ENCODE measurements at regions not wholly inside any gene's neighbourhood (a gene's known extent, or its start where the extent isn't known, plus 50 kb on each side); places are given as distances from the start of the nearest gene placed in this dataset.

DNA sequence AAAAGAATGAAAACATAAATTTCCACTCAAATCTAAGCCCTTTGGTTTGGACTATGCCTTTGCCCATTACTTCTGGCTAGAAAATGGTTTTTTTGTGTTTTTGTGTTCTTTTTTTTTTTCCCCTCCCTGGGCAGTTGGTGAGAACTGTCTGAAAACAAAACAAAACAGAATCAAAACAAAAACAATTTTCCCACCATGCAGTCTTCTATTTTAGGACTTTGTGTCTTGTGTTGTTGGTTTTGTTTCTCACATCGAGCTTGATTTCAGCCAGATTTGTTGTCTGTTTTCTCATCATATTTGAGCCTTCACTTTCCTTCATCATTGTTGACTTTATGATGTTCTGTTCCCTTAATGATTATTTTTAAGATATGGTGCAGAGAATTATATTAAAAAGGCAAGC is 206.3 kb downstream of the MACC1 start:
- Mint-ChIP-seq H3K4me1 (ENCODE audit: low read depth) (no peaks in the 10 kb centered on the region), H3K9me3 (no peaks in the 10 kb centered on the region), H3K27ac (no peak overlapping the region)

DNA sequence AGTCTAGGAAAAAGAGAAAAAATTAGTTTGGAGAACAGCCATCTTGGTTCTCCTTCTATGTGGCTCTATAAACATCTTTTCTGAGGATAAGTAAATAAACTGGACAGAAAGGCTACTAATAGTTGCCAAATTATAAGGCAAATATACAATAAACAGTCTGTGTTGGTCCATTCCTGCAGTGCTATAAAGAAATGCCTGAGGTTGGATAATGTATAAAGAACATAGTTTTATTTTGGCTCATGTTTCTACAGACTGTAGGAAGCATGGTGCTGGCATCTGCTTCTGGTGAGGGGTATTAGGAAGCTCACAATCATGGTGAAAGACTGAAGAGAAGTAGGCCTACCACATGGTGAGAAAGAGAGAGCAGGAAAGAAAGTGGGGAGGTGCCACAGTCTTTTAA is 209.7 kb downstream of the MACC1 start:
- H3K36me3 Mint-ChIP-seq (ENCODE audit: low read depth), result no peaks in the 10 kb centered on the region
- H3K27me3 Mint-ChIP-seq (ENCODE audit: low read depth), result no peaks in the 10 kb centered on the region
- H3K4me3 Mint-ChIP-seq (ENCODE audit: low read depth), result no peak overlapping the region
- DNase-seq (ENCODE audit: low spot score), result no peak
- H3K4me1 Mint-ChIP-seq (ENCODE audit: low read depth), result no peaks in the 10 kb centered on the region
- H3K9me3 Mint-ChIP-seq, result no peaks in the 10 kb centered on the region
- no peak overlapping the region for H3K27ac Mint-ChIP-seq
- intact Hi-C loops (cut with micrococcal nuclease), result no loop called here

More for the DNA sequence above, 206.3 kb downstream of the MACC1 start:
- intact Hi-C loops (cut with micrococcal nuclease), result no loop called here
- DNase-seq (ENCODE audit: low spot score), result no peak
- no peak overlapping the region for H3K4me3 Mint-ChIP-seq (ENCODE audit: low read depth)
- H3K36me3 Mint-ChIP-seq (ENCODE audit: low read depth), result no peaks in the 10 kb centered on the region
- H3K27me3 Mint-ChIP-seq (ENCODE audit: low read depth), result no peaks in the 10 kb centered on the region

DNA sequence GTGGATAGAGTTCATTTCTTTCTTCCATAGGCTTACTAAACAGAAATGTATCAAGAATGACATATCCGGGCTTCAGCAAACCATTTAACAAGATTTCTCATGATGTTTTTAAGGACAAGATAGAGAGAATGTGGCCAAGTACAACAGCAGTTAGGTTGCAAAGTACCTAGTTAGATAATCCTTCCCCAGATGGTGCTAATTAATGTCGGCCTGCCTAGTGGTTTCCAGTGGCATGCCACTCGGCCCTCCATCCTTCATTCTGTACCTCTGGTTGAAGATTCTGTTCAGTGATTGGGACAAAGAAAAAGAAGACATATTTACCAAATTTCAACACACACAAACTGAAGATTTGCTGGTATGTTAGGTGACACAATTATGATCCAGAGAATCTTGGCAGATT is 212.1 kb downstream of the MACC1 start:
- intact Hi-C loops (cut with micrococcal nuclease), result no loop called here
- no peak overlapping the region for H3K27ac Mint-ChIP-seq
- H3K36me3 Mint-ChIP-seq (ENCODE audit: low read depth), result no peaks in the 10 kb centered on the region
- DNase-seq (ENCODE audit: low spot score), result no peak
- no peak overlapping the region for H3K4me3 Mint-ChIP-seq (ENCODE audit: low read depth)
- H3K9me3 Mint-ChIP-seq, result no peaks in the 10 kb centered on the region
- H3K27me3 Mint-ChIP-seq (ENCODE audit: low read depth), result no peaks in the 10 kb centered on the region
- H3K4me1 Mint-ChIP-seq (ENCODE audit: low read depth), result no peaks in the 10 kb centered on the region

DNA sequence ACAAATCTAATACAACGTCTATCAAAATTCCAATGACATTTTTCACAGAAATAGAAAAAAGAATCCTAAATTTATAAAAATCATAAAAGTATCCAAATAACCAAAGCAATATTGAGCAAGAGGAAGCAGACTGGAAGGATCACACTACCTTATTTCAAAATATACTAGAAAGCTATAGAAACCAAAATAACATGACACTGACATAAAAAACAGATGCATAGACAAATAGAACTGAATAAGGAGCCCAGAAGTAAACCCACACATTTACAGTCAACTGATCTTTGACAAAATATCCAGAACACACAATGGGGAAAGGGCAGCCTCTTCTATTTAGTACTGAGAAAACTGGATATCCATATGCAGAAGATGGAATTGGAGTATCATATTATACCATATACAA is 217.5 kb downstream of the MACC1 start:
- Mint-ChIP-seq H3K4me3 (ENCODE audit: low read depth) (no peak overlapping the region), H3K4me1 (ENCODE audit: low read depth) (no peaks in the 10 kb centered on the region), H3K36me3 (ENCODE audit: low read depth) (no peaks in the 10 kb centered on the region), H3K9me3 (no peaks in the 10 kb centered on the region), H3K27ac (no peak overlapping the region), H3K27me3 (ENCODE audit: low read depth) (no peaks in the 10 kb centered on the region)
- intact Hi-C loops (cut with micrococcal nuclease), result no loop called here
- no peak for DNase-seq (ENCODE audit: low spot score)

DNA sequence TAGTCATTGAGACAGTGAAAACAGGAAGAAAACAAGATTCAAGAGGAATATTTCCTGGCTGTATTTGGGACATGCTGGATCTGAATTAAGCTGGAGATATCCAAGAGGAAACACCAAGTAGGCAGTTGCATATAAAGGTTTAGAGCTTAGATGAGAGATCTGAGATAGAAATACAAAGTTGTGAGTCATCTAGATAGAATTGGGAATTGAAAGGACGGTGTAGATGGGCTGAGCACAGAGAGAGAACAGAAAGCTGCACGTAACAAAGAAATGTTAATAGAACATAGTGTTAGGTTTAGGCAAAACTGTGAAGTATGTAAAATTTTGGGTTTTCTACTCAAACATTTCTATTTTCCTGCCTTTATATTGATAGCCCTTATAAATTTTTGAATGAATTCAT is 218.5 kb upstream of the TMEM196 start:
- Mint-ChIP-seq H3K27me3 (ENCODE audit: low read depth) (no peaks in the 10 kb centered on the region), H3K9me3 (no peaks in the 10 kb centered on the region), H3K36me3 (ENCODE audit: low read depth) (no peaks in the 10 kb centered on the region), H3K27ac (no peak overlapping the region), H3K4me3 (ENCODE audit: low read depth) (no peak overlapping the region), H3K4me1 (ENCODE audit: low read depth) (no peaks in the 10 kb centered on the region)
- no peak for DNase-seq (ENCODE audit: low spot score)
- intact Hi-C loops (cut with micrococcal nuclease), result no loop called here

DNA sequence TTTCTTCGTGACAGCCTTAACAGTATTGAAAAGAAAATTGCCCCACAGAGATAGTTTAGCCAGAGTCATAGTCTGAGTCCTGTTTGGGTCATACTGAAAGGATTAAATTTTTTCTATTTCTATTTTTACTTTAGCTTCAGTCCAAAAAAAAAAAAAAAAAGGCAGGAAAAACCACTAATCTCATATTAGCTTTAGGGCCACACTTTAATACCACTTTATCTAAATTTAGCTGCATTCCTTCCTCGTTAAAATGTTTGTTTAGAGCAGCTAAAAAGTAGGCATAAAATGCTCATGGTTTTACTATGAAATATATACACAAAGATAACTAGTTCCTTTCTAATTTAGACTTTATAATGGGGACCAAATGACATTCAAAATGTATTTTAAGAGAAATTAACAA is 216.5 kb upstream of the TMEM196 start:
- H3K4me3 Mint-ChIP-seq (ENCODE audit: low read depth), result no peak overlapping the region
- no peak overlapping the region for H3K27ac Mint-ChIP-seq
- intact Hi-C loops (cut with micrococcal nuclease), result no loop called here
- no peaks in the 10 kb centered on the region for H3K9me3 Mint-ChIP-seq
- no peaks in the 10 kb centered on the region for H3K36me3 Mint-ChIP-seq (ENCODE audit: low read depth)
- H3K4me1 Mint-ChIP-seq (ENCODE audit: low read depth), result no peaks in the 10 kb centered on the region
- DNase-seq (ENCODE audit: low spot score), result no peak
- no peaks in the 10 kb centered on the region for H3K27me3 Mint-ChIP-seq (ENCODE audit: low read depth)

DNA sequence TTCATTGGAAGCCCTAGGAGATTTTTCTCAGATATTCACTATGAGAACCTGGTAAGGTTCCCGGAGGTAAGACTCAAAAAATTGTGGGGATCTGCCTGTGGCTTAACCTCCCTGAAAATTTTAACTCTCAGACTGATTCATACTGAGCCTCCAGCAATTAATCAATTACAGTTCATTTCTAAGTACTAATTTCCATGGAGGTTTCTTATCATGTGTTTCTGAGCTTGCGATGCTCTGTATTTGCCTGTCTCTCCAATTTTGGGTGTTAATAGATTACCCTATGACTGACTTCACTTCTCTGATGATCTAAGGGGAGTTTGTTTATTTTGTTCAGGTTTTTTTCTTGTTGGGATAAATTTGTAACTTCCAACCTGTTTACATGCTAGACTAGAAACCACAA is 215.4 kb upstream of the TMEM196 start:
- no peaks in the 10 kb centered on the region for H3K4me1 Mint-ChIP-seq (ENCODE audit: low read depth)
- H3K4me3 Mint-ChIP-seq (ENCODE audit: low read depth), result no peak overlapping the region
- no peaks in the 10 kb centered on the region for H3K36me3 Mint-ChIP-seq (ENCODE audit: low read depth)
- no peak overlapping the region for H3K27ac Mint-ChIP-seq
- no peaks in the 10 kb centered on the region for H3K27me3 Mint-ChIP-seq (ENCODE audit: low read depth)
- H3K9me3 Mint-ChIP-seq, result no peaks in the 10 kb centered on the region
- intact Hi-C loops (cut with micrococcal nuclease), result no loop called here
- DNase-seq (ENCODE audit: low spot score), result no peak

DNA sequence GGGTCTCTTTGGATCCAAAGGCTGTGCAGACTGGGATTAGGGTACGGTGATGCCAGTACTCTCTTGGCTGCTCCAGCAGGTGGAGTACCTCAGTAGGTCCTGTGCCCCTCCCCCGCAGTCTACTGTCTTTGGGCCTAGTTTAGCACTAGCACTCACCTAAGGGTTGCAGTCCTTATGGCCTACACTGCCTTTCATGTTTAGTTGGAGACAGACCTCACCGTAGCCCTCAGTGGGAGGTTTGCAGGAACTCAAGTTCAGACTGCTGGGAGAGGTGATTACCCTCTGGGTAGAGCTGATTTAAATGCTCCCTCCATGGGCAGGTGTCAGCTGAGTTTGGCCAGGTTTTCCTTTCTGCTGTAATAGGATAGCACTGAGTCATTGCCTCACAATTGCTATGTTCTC is 210.8 kb upstream of the TMEM196 start:
- no peak for DNase-seq (ENCODE audit: low spot score)
- Mint-ChIP-seq H3K27ac (no peak overlapping the region), H3K4me3 (ENCODE audit: low read depth) (no peak overlapping the region), H3K36me3 (ENCODE audit: low read depth) (no peaks in the 10 kb centered on the region), H3K9me3 (no peaks in the 10 kb centered on the region), H3K27me3 (ENCODE audit: low read depth) (no peaks in the 10 kb centered on the region), H3K4me1 (ENCODE audit: low read depth) (no peaks in the 10 kb centered on the region)
- intact Hi-C loops (cut with micrococcal nuclease), result no loop called here

DNA sequence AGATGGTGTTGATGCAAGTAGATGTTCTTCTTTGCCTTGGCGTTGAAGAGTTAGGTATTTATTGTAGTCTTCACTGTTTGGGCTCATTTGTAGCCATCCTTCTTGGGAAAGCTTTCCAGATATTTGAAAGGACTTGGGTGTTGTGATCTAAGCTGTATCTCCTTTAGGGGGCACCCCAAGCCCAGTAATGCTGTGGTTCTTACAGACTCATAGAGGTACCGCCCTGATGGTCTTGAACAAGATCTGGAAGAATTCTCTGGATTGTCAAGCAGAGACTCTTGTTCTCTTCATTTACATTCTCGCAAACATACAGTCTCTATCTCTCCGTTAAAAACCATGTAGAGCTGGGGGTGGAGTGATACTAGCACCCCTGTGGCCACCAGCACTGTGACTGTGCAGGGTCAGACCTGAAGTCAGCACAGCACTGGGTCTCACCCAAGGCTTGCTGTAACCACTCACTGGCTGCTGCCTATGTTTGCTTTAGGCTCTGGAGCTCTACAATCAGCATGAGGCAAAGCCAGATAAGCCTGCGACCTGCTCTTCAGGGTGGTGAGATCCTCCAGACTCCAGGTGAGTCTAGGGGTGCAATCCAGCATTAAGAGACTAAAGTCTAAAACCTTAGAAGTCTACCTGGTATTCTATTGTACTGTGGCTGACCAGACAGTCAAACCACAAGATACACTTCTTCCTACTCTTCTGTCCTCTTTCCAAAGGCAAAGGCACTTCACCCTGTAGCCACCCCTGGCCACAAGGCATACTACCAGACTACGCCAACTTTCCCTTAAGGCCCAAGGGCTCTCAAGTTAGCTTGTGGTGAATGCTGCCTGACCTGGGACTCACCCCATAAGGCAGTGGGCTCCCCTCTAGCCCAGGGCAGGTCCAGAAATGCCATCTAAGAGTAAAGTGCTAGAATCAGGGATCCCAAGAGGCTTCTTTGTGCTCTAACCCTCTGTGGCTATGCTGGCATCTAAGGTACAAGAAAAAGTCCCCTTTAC is 209.7 kb upstream of the TMEM196 start:
- Mint-ChIP-seq H3K4me1 (ENCODE audit: low read depth) (no peaks in the 10 kb centered on the region), H3K4me3 (ENCODE audit: low read depth) (no peak overlapping the region), H3K27ac (no peak overlapping the region), H3K9me3 (no peaks in the 10 kb centered on the region), H3K27me3 (ENCODE audit: low read depth) (no peaks in the 10 kb centered on the region), H3K36me3 (ENCODE audit: low read depth) (no peaks in the 10 kb centered on the region)
- no peak for DNase-seq (ENCODE audit: low spot score)
- intact Hi-C loops (cut with micrococcal nuclease), result no loop called here

DNA sequence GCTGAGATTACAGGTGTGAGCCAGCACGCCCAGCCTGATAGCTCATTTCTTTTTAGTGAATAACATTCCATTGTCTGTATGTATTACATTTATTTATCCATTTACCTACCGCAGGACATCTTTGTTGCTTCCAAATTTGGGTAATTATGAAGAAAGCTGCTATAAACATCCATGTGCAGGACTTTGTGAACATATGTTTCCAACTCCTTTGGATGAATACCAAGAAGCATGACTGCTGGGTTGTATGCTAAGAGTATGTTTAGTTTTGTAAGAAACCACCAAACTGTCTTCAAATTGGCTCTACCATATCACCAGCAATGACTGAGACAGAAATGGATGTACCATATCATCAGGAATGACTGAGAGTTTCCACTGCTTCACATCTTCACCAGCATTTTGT is 200.2 kb upstream of the TMEM196 start:
- H3K36me3 Mint-ChIP-seq (ENCODE audit: low read depth), result no peaks in the 10 kb centered on the region

DNA sequence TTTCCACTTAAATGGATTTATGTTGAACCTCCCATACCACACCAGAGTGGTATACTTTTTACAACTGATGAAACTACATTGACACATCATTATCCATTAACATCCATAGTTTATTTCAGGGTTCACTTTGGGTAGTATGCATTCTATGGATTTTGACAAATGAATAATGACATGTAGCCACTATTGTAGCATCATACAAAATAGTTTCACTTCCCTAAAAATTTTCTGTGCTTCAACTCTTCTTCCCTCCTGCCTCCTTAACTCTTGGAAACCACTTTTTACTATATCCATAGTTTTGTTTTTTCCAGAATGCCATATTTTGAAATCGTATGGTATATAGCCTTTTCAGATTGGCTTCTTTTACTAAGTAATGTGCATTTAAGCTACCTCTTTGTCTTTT is 199.5 kb upstream of the TMEM196 start:
- intact Hi-C loops (cut with micrococcal nuclease), result no loop called here
- Mint-ChIP-seq H3K9me3 (no peaks in the 10 kb centered on the region), H3K4me3 (ENCODE audit: low read depth) (no peak overlapping the region), H3K27me3 (ENCODE audit: low read depth) (no peaks in the 10 kb centered on the region), H3K27ac (no peak overlapping the region), H3K4me1 (ENCODE audit: low read depth) (no peaks in the 10 kb centered on the region), H3K36me3 (ENCODE audit: low read depth) (no peaks in the 10 kb centered on the region)
- DNase-seq (ENCODE audit: low spot score), result no peak

More for the DNA sequence above, 200.2 kb upstream of the TMEM196 start:
- Mint-ChIP-seq H3K27me3 (ENCODE audit: low read depth) (no peaks in the 10 kb centered on the region), H3K9me3 (no peaks in the 10 kb centered on the region), H3K4me1 (ENCODE audit: low read depth) (no peaks in the 10 kb centered on the region), H3K27ac (no peak overlapping the region), H3K4me3 (ENCODE audit: low read depth) (no peak overlapping the region)
- no peak for DNase-seq (ENCODE audit: low spot score)
- intact Hi-C loops (cut with micrococcal nuclease), result no loop called here

DNA sequence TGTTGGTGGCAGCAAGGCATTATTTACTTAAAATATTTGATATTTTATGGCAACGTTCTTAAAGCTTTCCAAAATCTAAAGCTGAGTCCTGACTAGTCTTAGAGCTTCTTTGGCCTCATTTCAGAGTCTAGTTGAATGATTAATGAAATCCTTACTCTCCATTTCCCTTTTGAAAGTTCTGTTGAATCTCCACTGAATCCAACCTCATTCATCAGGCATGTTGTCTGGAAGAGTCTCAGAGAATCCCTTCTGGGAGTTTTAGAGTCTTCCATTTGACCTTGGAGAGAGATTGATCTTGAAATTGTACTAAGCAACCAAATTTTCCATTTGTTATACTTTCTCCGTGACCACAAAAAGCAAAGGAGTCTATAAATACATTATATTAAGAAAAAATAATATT is 198.5 kb upstream of the TMEM196 start:
- no peaks in the 10 kb centered on the region for H3K36me3 Mint-ChIP-seq (ENCODE audit: low read depth)
- intact Hi-C loops (cut with micrococcal nuclease), result no loop called here
- no peaks in the 10 kb centered on the region for H3K4me1 Mint-ChIP-seq (ENCODE audit: low read depth)
- H3K27ac Mint-ChIP-seq, result no peak overlapping the region
- no peak for DNase-seq (ENCODE audit: low spot score)
- H3K4me3 Mint-ChIP-seq (ENCODE audit: low read depth), result no peak overlapping the region
- H3K27me3 Mint-ChIP-seq (ENCODE audit: low read depth), result no peaks in the 10 kb centered on the region
- no peaks in the 10 kb centered on the region for H3K9me3 Mint-ChIP-seq

DNA sequence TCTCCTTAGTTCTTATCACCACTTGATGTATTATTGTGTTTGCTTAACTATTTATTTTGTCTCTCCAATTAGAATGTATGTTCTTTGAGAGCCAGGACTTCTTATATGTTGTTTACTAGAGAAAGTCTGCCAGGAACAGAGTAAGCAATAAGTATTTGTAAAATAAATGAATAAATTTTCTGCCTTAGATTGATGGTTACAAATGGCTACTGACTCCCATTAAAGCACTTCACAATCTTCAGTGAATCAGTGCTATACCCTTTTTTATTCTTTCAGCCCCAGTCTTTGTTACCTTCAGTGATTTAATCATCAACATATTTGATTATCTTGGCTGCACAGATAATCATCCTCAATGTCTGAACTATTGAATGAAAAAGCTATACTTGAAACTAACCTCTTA is 197.1 kb upstream of the TMEM196 start:
- no peak overlapping the region for H3K4me3 Mint-ChIP-seq (ENCODE audit: low read depth)
- DNase-seq (ENCODE audit: low spot score), result no peak
- H3K9me3 Mint-ChIP-seq, result no peaks in the 10 kb centered on the region
- no peak overlapping the region for H3K27ac Mint-ChIP-seq
- no peaks in the 10 kb centered on the region for H3K36me3 Mint-ChIP-seq (ENCODE audit: low read depth)
- no peaks in the 10 kb centered on the region for H3K27me3 Mint-ChIP-seq (ENCODE audit: low read depth)
- intact Hi-C loops (cut with micrococcal nuclease), result no loop called here
- no peaks in the 10 kb centered on the region for H3K4me1 Mint-ChIP-seq (ENCODE audit: low read depth)
